ENCODE measurements at regions not wholly inside any gene's neighbourhood (a gene's known extent, or its start where the extent isn't known, plus 50 kb on each side); places are given as distances from the start of the nearest gene placed in this dataset.

GRCh38 chr10:31650010-31650409 is 278.6 kb downstream of the ARHGAP12 start:
- CTCF ChIA-PET = no interaction called here
- H3K27ac ChIP-seq (ENCODE audit: extremely low read depth, low read depth, low read length) = no peak overlapping the region
- H3K9me3 ChIP-seq (ENCODE audit: control insufficient read depth, insufficient read depth, low read depth, low read length) = no peaks in the 10 kb centered on the region
- H3K4me1 ChIP-seq (ENCODE audit: control insufficient read depth, insufficient read depth, low read length) = no peaks in the 10 kb centered on the region
- POLR2A ChIA-PET = no interaction called here
- H3K36me3 ChIP-seq (ENCODE audit: control insufficient read depth in 2 of 2, insufficient read depth in 1 of 2, low read length in 2 of 2) = no peaks in the 10 kb centered on the region
- TF ChIP-seq SP7 (tag by site-specific recombination; IDR thresholded peaks at IDR 0.05) (no peak), ZIC2 (tag by site-specific recombination; IDR thresholded peaks at IDR 0.05) (no peak), BCL11B (tag by site-specific recombination; IDR thresholded peaks at IDR 0.05; ENCODE audit: low read depth) (no peak), ZNF169 (tag by site-specific recombination; IDR thresholded peaks at IDR 0.05) (no peak), ZNF114 (tag by site-specific recombination; IDR thresholded peaks at IDR 0.05) (no peak), ZNF768 (tag by site-specific recombination; IDR thresholded peaks at IDR 0.05) (no peak), WT1 (tag by site-specific recombination; IDR thresholded peaks at IDR 0.05) (no peak), ZNF623 (tag by site-specific recombination; IDR thresholded peaks at IDR 0.05) (no peak), ZNF362 (tag by site-specific recombination; IDR thresholded peaks at IDR 0.05) (no peak), ZNF239 (tag by site-specific recombination; IDR thresholded peaks at IDR 0.05) (no peak), ZBTB49 (tag by site-specific recombination; IDR thresholded peaks at IDR 0.05; ENCODE audit: low read depth) (no peak), GLIS1 (tag by site-specific recombination; IDR thresholded peaks at IDR 0.05) (no peak), ZNF433 (tag by site-specific recombination; IDR thresholded peaks at IDR 0.05; ENCODE audit: low read depth) (no peak), ZNF571 (tag by site-specific recombination; IDR thresholded peaks at IDR 0.05) (no peak), YY2 (tag by site-specific recombination; IDR thresholded peaks at IDR 0.05) (no peak), ZNF776 (tag by site-specific recombination; IDR thresholded peaks at IDR 0.05; ENCODE audit: borderline replicate concordance) (no peak)
- no peak overlapping the region for H3K4me3 ChIP-seq (ENCODE audit: low read depth, low read length)

GRCh38 chr10:31648966-31649365 is 279.7 kb downstream of the ARHGAP12 start:
- POLR2A ChIA-PET = no interaction called here
- H3K36me3 ChIP-seq (ENCODE audit: control insufficient read depth in 2 of 2, insufficient read depth in 1 of 2, low read length in 2 of 2) = no peaks in the 10 kb centered on the region
- no peak overlapping the region for H3K4me3 ChIP-seq (ENCODE audit: low read depth, low read length)
- no peak overlapping the region for H3K27ac ChIP-seq (ENCODE audit: extremely low read depth, low read depth, low read length)
- CTCF ChIA-PET = no interaction called here
- TF ChIP-seq ZSCAN5A (tag by site-specific recombination; IDR thresholded peaks at IDR 0.05) (no peak), GFI1B (tag by site-specific recombination; IDR thresholded peaks at IDR 0.05) (no peak), ZFP3 (tag by site-specific recombination; IDR thresholded peaks at IDR 0.05; ENCODE audit: low read depth) (no peak), KLF17 (tag by site-specific recombination; IDR thresholded peaks at IDR 0.05) (no peak), ZNF112 (tag by site-specific recombination; IDR thresholded peaks at IDR 0.05) (no peak)
- H3K9me3 ChIP-seq (ENCODE audit: control insufficient read depth, insufficient read depth, low read depth, low read length) = no peaks in the 10 kb centered on the region
- H3K4me1 ChIP-seq (ENCODE audit: control insufficient read depth, insufficient read depth, low read length) = no peaks in the 10 kb centered on the region

Data from HEK293 (cell line).